GM23338 (cell line): ENCODE measurements at regions not wholly inside any gene's neighbourhood (a gene's known extent, or its start where the extent isn't known, plus 50 kb on each side); places are given as distances from the start of the nearest gene placed in this dataset.

ENCODE experiments used
- CREB1 ChIP-seq: fragments of 250-450 bp; sonication (Bioruptor Pico); IDR thresholded peaks from 2 replicates; pipeline ENCODE4 v1.5.0; 2020; ENCODE audit warnings: low read depth, mild to moderate bottlenecking, moderate library complexity
- EZH2 ChIP-seq: fragments of 200-600 bp; sonication (generic); IDR thresholded peaks from one replicate; pipeline ENCODE4 v1.8.0; 2017; ENCODE audit warnings: antibody characterized with exemption, mild to moderate bottlenecking, low read depth; ENCODE audit not compliant: unreplicated experiment
- EZH2phosphoT487 ChIP-seq: fragments of 200-600 bp; sonication (generic); IDR thresholded peaks from one replicate; pipeline ENCODE4 v1.8.1; 2018; ENCODE audit warnings: antibody characterized with exemption; ENCODE audit not compliant: unreplicated experiment
- JUNB ChIP-seq: IDR thresholded peaks from one replicate; pipeline ENCODE4 v1.6.1; 2016; ENCODE audit warnings: antibody characterized with exemption; ENCODE audit not compliant: unreplicated experiment
- POLR2AphosphoS5 ChIP-seq: IDR thresholded peaks from 2 replicates; pipeline ENCODE4 v1.6.1; 2016; ENCODE audit warnings: antibody characterized with exemption, low read depth
- ZNF331 ChIP-seq: fragments of 250-450 bp; sonication (Bioruptor Pico); IDR thresholded peaks from 2 replicates; pipeline ENCODE4 v1.5.0; 2020; ENCODE audit warnings: low read depth, mild to moderate bottlenecking, moderate library complexity
- TF ChIP-seq, protein P1 (sequence below), 2 experiments: fragments of 200-600 bp in 1 of 2; sonication (generic) in 1 of 2; conservative IDR thresholded peaks; 2 replicates each; pipeline versions ENCODE4 v1.5.1 to v1.6.1; 2016 to 2017; ENCODE audit warnings: antibody characterized with exemption in 2 of 2, low read depth in 2 of 2, mild to moderate bottlenecking in 2 of 2, moderate library complexity in 1 of 2
- TF ChIP-seq, protein P2 (sequence below): IDR thresholded peaks from one replicate; pipeline ENCODE4 v1.6.1; 2018; ENCODE audit warnings: antibody characterized with exemption; ENCODE audit not compliant: unreplicated experiment

DNA sequence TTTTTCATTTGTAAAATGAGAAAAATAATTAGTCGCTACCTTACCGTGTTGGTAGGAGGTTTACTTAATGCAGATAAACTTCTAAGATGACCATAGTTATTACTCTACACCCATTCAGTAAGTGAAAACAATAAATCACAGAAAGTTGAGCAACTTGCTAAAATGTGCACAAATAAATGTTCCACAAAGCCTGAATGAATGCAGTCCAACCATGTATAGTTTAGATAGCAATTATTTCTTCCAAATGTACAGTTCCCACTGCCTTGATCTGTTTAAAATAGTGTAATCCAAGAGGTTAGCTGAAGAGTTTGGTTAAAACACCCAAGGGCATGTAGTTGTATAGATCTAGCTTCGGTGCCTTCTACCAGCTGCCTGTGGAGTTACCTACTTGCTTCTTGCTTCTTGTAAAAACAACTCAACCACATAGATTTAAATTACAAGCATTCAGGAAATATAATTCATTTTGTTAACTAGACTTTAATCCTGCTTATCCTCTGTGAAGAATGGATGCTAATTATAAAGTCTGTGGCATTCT is 106.3 kb upstream of the CARD18 start:
- TF ChIP-seq, protein P1, sequence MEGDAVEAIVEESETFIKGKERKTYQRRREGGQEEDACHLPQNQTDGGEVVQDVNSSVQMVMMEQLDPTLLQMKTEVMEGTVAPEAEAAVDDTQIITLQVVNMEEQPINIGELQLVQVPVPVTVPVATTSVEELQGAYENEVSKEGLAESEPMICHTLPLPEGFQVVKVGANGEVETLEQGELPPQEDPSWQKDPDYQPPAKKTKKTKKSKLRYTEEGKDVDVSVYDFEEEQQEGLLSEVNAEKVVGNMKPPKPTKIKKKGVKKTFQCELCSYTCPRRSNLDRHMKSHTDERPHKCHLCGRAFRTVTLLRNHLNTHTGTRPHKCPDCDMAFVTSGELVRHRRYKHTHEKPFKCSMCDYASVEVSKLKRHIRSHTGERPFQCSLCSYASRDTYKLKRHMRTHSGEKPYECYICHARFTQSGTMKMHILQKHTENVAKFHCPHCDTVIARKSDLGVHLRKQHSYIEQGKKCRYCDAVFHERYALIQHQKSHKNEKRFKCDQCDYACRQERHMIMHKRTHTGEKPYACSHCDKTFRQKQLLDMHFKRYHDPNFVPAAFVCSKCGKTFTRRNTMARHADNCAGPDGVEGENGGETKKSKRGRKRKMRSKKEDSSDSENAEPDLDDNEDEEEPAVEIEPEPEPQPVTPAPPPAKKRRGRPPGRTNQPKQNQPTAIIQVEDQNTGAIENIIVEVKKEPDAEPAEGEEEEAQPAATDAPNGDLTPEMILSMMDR (conservative IDR thresholded peaks at IDR 0.05; ENCODE audit: low read depth in 2 of 2), result no peak
- TF ChIP-seq EZH2 (no peak), JUNB (no peak), CREB1 (CRISPR knock-in tag) (no peak), POLR2AphosphoS5 (no peak), ZNF331 (no peak), EZH2phosphoT487 (no peak)
- TF ChIP-seq, protein P2, sequence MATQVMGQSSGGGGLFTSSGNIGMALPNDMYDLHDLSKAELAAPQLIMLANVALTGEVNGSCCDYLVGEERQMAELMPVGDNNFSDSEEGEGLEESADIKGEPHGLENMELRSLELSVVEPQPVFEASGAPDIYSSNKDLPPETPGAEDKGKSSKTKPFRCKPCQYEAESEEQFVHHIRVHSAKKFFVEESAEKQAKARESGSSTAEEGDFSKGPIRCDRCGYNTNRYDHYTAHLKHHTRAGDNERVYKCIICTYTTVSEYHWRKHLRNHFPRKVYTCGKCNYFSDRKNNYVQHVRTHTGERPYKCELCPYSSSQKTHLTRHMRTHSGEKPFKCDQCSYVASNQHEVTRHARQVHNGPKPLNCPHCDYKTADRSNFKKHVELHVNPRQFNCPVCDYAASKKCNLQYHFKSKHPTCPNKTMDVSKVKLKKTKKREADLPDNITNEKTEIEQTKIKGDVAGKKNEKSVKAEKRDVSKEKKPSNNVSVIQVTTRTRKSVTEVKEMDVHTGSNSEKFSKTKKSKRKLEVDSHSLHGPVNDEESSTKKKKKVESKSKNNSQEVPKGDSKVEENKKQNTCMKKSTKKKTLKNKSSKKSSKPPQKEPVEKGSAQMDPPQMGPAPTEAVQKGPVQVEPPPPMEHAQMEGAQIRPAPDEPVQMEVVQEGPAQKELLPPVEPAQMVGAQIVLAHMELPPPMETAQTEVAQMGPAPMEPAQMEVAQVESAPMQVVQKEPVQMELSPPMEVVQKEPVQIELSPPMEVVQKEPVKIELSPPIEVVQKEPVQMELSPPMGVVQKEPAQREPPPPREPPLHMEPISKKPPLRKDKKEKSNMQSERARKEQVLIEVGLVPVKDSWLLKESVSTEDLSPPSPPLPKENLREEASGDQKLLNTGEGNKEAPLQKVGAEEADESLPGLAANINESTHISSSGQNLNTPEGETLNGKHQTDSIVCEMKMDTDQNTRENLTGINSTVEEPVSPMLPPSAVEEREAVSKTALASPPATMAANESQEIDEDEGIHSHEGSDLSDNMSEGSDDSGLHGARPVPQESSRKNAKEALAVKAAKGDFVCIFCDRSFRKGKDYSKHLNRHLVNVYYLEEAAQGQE, result no peak
